Glomerular endothelial cell (primary cell): ENCODE measurements at regions not wholly inside any gene's neighbourhood (a gene's known extent, or its start where the extent isn't known, plus 50 kb on each side); places are given as distances from the start of the nearest gene placed in this dataset.

ENCODE experiments used
- DNase-seq: peaks from one replicate; pipeline ENCODE4 v3.0.0-alpha.2; 2011; ENCODE audit warnings: low read depth, low spot score; ENCODE audit errors: extremely low read depth

- peak; percentile 48 for DNase-seq
These were observed 87.2 kb downstream of the PTTG1 start for GRCh38 chr5:160508780-160509361.

GRCh38 chr5:160511280-160511929 is 89.8 kb downstream of the PTTG1 start:
- DNase-seq, result no peak
